Endothelial cell of umbilical vein (primary cell): ENCODE measurements at regions not wholly inside any gene's neighbourhood (a gene's known extent, or its start where the extent isn't known, plus 50 kb on each side); places are given as distances from the start of the nearest gene placed in this dataset.

Experiments
- CTCF ChIP-seq, 2 donors: IDR thresholded peaks; 1 replicate in 1 of 2; 2 replicates in 1 of 2; pipeline ENCODE4 v1.5.1; 2011; ENCODE audit warnings: low read length in 2 of 2, mild to moderate bottlenecking in 2 of 2, moderate library complexity in 2 of 2, control low read depth in 1 of 2, inconsistent platforms in 1 of 2, low read depth in 1 of 2; ENCODE audit not compliant: insufficient read depth in 1 of 2; ENCODE audit errors: extremely low read depth in 1 of 2
- EZH2 ChIP-seq: IDR thresholded peaks from 2 replicates; pipeline ENCODE4 v1.6.1; 2012; ENCODE audit warnings: borderline replicate concordance, low read depth, mild to moderate bottlenecking, moderate library complexity, low read length, inconsistent platforms; ENCODE audit not compliant: severe bottlenecking
- FOS ChIP-seq: IDR thresholded peaks from 2 replicates; pipeline ENCODE4 v1.6.1; 2011; ENCODE audit warnings: mild to moderate bottlenecking, low read length, moderate library complexity, borderline replicate concordance; ENCODE audit not compliant: insufficient read depth
- JUN ChIP-seq: IDR thresholded peaks from 2 replicates; pipeline ENCODE4 v1.6.1; 2011; ENCODE audit warnings: borderline replicate concordance, low read depth; ENCODE audit not compliant: insufficient read length, insufficient read depth
- MAX ChIP-seq: IDR thresholded peaks from 2 replicates; pipeline ENCODE4 v1.6.1; 2011; ENCODE audit not compliant: insufficient read depth, insufficient read length
- POLR2A ChIP-seq: IDR thresholded peaks from 2 replicates; pipeline ENCODE4 v1.6.1; 2012; ENCODE audit warnings: low read depth, mild to moderate bottlenecking, control low read depth, low read length
- POLR2AphosphoS5 ChIP-seq: IDR thresholded peaks from 2 replicates; pipeline ENCODE4 v1.6.1; 2012; ENCODE audit warnings: low read depth, mild to moderate bottlenecking, control low read depth, low read length, moderate library complexity; ENCODE audit not compliant: insufficient read depth

- TF ChIP-seq CTCF (IDR thresholded peaks at IDR 0.05; ENCODE audit: extremely low read depth in 1 of 2, insufficient read depth in 1 of 2, low read depth in 1 of 2, low read length in 2 of 2) (no peak), MAX (no peak), EZH2 (no peak), FOS (no peak), POLR2A (no peak), POLR2AphosphoS5 (no peak), JUN (no peak)
These were observed 888.0 kb downstream of the BRD1 start for GRCh38 chr22:48939441-48940265.
